ENCODE measurements at regions not wholly inside any gene's neighbourhood (a gene's known extent, or its start where the extent isn't known, plus 50 kb on each side); places are given as distances from the start of the nearest gene placed in this dataset.
"Not testable (repeated sequence)": the region's sequence is repeated elsewhere in the genome, so short reads cannot be mapped to it uniquely, and the experiment has no call there.

GRCh38 chr2:13308478-13308805 lies 591.7 kb downstream of the TRIB2 start:
- 44% methylated on average over 9 of the region's 33 CpGs for WGBS (ENCODE audit: missing lambda C conversion rate)
- ATAC-seq; H3K4me3 ChIP-seq; POLR2A ChIA-PET; H3K4me1 ChIP-seq; H3K4me2 ChIP-seq; DNase-seq (ENCODE audit: low read depth in 1 of 2, low spot score in 1 of 2); H3K27ac ChIP-seq; FAIRE-seq; CTCF ChIA-PET: not testable (repeated sequence)
- H3K9me3 ChIP-seq = peaks cover 10% of the 10 kb centered on the region; the same call in 1 of the 3 replicates

- Histone ChIP-seq H3K27ac (no peak overlapping the region), H3K9me3 (peaks cover 10% of the 10 kb centered on the region; the same call in 1 of the 3 replicates), H3K4me2 (no peak overlapping the region), H3K4me1 (no peaks in the 10 kb centered on the region), H3K4me3 (no peak overlapping the region)
- POLR2A ChIA-PET = no interaction called here
- ATAC-seq (no peak), DNase-seq (ENCODE audit: low read depth in 1 of 2, low spot score in 1 of 2) (no peak), FAIRE-seq (no peak)
- no peak for TF ChIP-seq PBX3 (IDR thresholded peaks at IDR 0.05)
- TF ChIP-seq CEBPB (IDR thresholded peaks at IDR 0.05) = no peak
- TF ChIP-seq NR3C1 (IDR thresholded peaks at IDR 0.05) = no peak
- no peak for TF ChIP-seq BCL3 (IDR thresholded peaks at IDR 0.05)
- no peak for TF ChIP-seq CHD2 (IDR thresholded peaks at IDR 0.05; ENCODE audit: low read length, partially characterized antibody)
- TF ChIP-seq GATA3 (IDR thresholded peaks at IDR 0.05; ENCODE audit: borderline replicate concordance) = no peak
- no peak for TF ChIP-seq SMC3 (IDR thresholded peaks at IDR 0.05)
- no peak for TF ChIP-seq FOSB (CRISPR knock-in tag; IDR thresholded peaks at IDR 0.05)
- no peak for TF ChIP-seq RNF2 (IDR thresholded peaks at IDR 0.05; ENCODE audit: borderline replicate concordance, low read depth)
- TF ChIP-seq NFE2L2 (conservative IDR thresholded peaks at IDR 0.05; ENCODE audit: low read length) = no peak
- TF ChIP-seq EP300 (IDR thresholded peaks at IDR 0.05) = no peak
- no peak for TF ChIP-seq RARB (CRISPR knock-in tag; IDR thresholded peaks at IDR 0.05)
- no peak for TF ChIP-seq EHMT2 (IDR thresholded peaks at IDR 0.05; ENCODE audit: low read depth)
- TF ChIP-seq MAX (IDR thresholded peaks at IDR 0.05) = no peak
- TF ChIP-seq E2F6 (IDR thresholded peaks at IDR 0.05; ENCODE audit: borderline replicate concordance, low read depth) = no peak
- TF ChIP-seq HES2 (IDR thresholded peaks at IDR 0.05) = no peak
- WGBS (ENCODE audit: missing lambda C conversion rate) = 24% methylated on average over 4 of the region's 4 CpGs
- CTCF ChIA-PET = no interaction called here
Measured at GRCh38 chr2:13308989-13309388, 592.3 kb downstream of the TRIB2 start.

GRCh38 chr2:13332060-13332459 lies 615.3 kb downstream of the TRIB2 start:
- TF ChIP-seq FOSL2 (IDR thresholded peaks at IDR 0.05) (no peak), FOSL2 (CRISPR knock-in tag; IDR thresholded peaks at IDR 0.05) (no peak), POLR2A (IDR thresholded peaks at IDR 0.05; ENCODE audit: low read length) (no peak), EHF (CRISPR knock-in tag; IDR thresholded peaks at IDR 0.05) (no peak), E2F6 (IDR thresholded peaks at IDR 0.05; ENCODE audit: borderline replicate concordance, low read depth) (no peak), ELK1 (IDR thresholded peaks at IDR 0.05; ENCODE audit: low read depth, low read length) (no peak), ATOH8 (CRISPR knock-in tag; IDR thresholded peaks at IDR 0.05; ENCODE audit: low read depth) (no peak), JUNB (IDR thresholded peaks at IDR 0.05) (no peak), HOXB13 (CRISPR knock-in tag; IDR thresholded peaks at IDR 0.05; ENCODE audit: low read depth) (no peak), NFE2L2 (conservative IDR thresholded peaks at IDR 0.05; ENCODE audit: low read length) (no peak), POLR2AphosphoS2 (conservative IDR thresholded peaks at IDR 0.05; ENCODE audit: low read length) (no peak), MYC (IDR thresholded peaks at IDR 0.05; ENCODE audit: borderline replicate concordance, low read length) (no peak), MAZ (IDR thresholded peaks at IDR 0.05; ENCODE audit: borderline replicate concordance, low read depth, low read length) (no peak), HOXB5 (CRISPR knock-in tag; IDR thresholded peaks at IDR 0.05) (no peak), BHLHE40 (IDR thresholded peaks at IDR 0.05; ENCODE audit: low read depth, low read length) (no peak)
- ATAC-seq (no peak), FAIRE-seq (no peak), DNase-seq (ENCODE audit: low read depth in 1 of 2, low spot score in 1 of 2) (no peak)
- Histone ChIP-seq H3K9me3 (peaks cover 31% of the 10 kb centered on the region; the same call in 1 of the 3 replicates), H3K4me2 (no peak overlapping the region), H3K4me3 (no peak overlapping the region), H3K27ac (no peak overlapping the region), H3K4me1 (no peaks in the 10 kb centered on the region)
- POLR2A ChIA-PET = no interaction called here
- CTCF ChIA-PET = no interaction called here
- 2% methylated on average over 2 of the region's 2 CpGs for WGBS (ENCODE audit: missing lambda C conversion rate)

GRCh38 chr2:13334071-13334470 lies 617.3 kb downstream of the TRIB2 start:
- H3K4me2 ChIP-seq; CTCF ChIA-PET; POLR2A ChIA-PET; ATAC-seq; DNase-seq (ENCODE audit: low read depth in 1 of 2, low spot score in 1 of 2); H3K4me3 ChIP-seq; H3K27ac ChIP-seq; H3K4me1 ChIP-seq: not testable (repeated sequence)
- peak; percentile 99 for FAIRE-seq
- H3K9me3 ChIP-seq = peaks cover 26% of the 10 kb centered on the region; the same call in 1 of the 3 replicates

All from A549 (cell line).